Keratinocyte (primary cell): ENCODE measurements at regions not wholly inside any gene's neighbourhood (a gene's known extent, or its start where the extent isn't known, plus 50 kb on each side); places are given as distances from the start of the nearest gene placed in this dataset.

ENCODE experiments used
- DNase-seq: peaks from one replicate; pipeline ENCODE4 v3.0.0-alpha.2; 2011; ENCODE audit warnings: low read depth, missing footprints, low spot score
- FAIRE-seq: peaks from 2 replicates; lab custom pipeline; 2011; peaks lifted over from hg19 to GRCh38; lab: Jason Lieb, UNC
- H2AFZ ChIP-seq: 2 replicates; pipeline ENCODE4 v1.6.0; 2012; ENCODE audit warnings: low read length, control low read depth, inconsistent platforms; ENCODE audit not compliant: control insufficient read depth
- H3K27ac ChIP-seq: 2 replicates; pipeline ENCODE4 v1.5.1; 2011; ENCODE audit warnings: low read length; ENCODE audit not compliant: control insufficient read depth, insufficient read depth
- H3K27me3 ChIP-seq: 3 replicates; pipeline ENCODE4 v1.6.0; 2011; ENCODE audit warnings: low read length; ENCODE audit not compliant: control insufficient read depth, insufficient read depth; ENCODE audit errors: extremely low read depth
- H3K36me3 ChIP-seq, 2 experiments: 2 replicates in 1 of 2; 3 replicates in 1 of 2; pipeline ENCODE4 v1.5.1; 2011; ENCODE audit warnings: low read length in 2 of 2, mild to moderate bottlenecking in 1 of 2; ENCODE audit not compliant: control insufficient read depth in 2 of 2, insufficient read depth in 2 of 2; ENCODE audit errors: extremely low read depth in 1 of 2
- H3K4me1 ChIP-seq: 3 replicates; pipeline ENCODE4 v1.5.1; 2011; ENCODE audit warnings: low read length; ENCODE audit not compliant: control insufficient read depth, insufficient read depth; ENCODE audit errors: extremely low read depth
- H3K4me2 ChIP-seq: 3 replicates; pipeline ENCODE4 v1.6.0; 2011; ENCODE audit warnings: low read depth, low read length; ENCODE audit not compliant: control insufficient read depth, insufficient read depth; ENCODE audit errors: extremely low read depth
- H3K4me3 ChIP-seq, 3 experiments: fragments of 200-600 bp in 1 of 3; sonication (generic) in 1 of 3; 2 replicates in 2 of 3; 3 replicates in 1 of 3; pipeline ENCODE4 v1.5.1; 2011 to 2016; ENCODE audit warnings: low read length in 3 of 3, mild to moderate bottlenecking in 3 of 3, control low read depth in 2 of 3, inconsistent platforms in 1 of 3, low read depth in 1 of 3, mixed read lengths in 1 of 3, mixed run types in 1 of 3, moderate library complexity in 1 of 3; ENCODE audit not compliant: control insufficient read depth in 2 of 3, insufficient read depth in 2 of 3; ENCODE audit errors: extremely low read depth in 1 of 3
- H3K79me2 ChIP-seq: 2 replicates; pipeline ENCODE4 v1.6.0; 2012; ENCODE audit warnings: low read length; ENCODE audit not compliant: control insufficient read depth, insufficient read depth
- H3K9ac ChIP-seq: 3 replicates; pipeline ENCODE4 v1.6.0; 2011; ENCODE audit warnings: low read length; ENCODE audit not compliant: control insufficient read depth, insufficient read depth; ENCODE audit errors: extremely low read depth
- H3K9me1 ChIP-seq: 3 replicates; pipeline ENCODE4 v1.6.0; 2011; ENCODE audit warnings: low read length; ENCODE audit not compliant: control insufficient read depth, insufficient read depth; ENCODE audit errors: extremely low read depth
- H3K9me3 ChIP-seq: 2 replicates; pipeline ENCODE4 v1.5.1; 2012; ENCODE audit warnings: low read depth, low read length; ENCODE audit not compliant: control insufficient read depth
- H4K20me1 ChIP-seq: 3 replicates; pipeline ENCODE4 v1.6.0; 2011; ENCODE audit warnings: low read length; ENCODE audit not compliant: control insufficient read depth, insufficient read depth; ENCODE audit errors: extremely low read depth
- CTCF ChIP-seq, 3 experiments: IDR thresholded peaks in 1 of 3; conservative IDR thresholded peaks in 1 of 3; optimal IDR thresholded peaks in 1 of 3; 2 replicates in 2 of 3; 3 replicates in 1 of 3; pipeline versions ENCODE3 to v1.5.1; 2011; ENCODE audit warnings: low read length in 3 of 3, mild to moderate bottlenecking in 3 of 3, moderate library complexity in 2 of 3, control low read depth in 1 of 3, inconsistent platforms in 1 of 3; ENCODE audit not compliant: insufficient read depth in 2 of 3; ENCODE audit errors: extremely low read depth in 1 of 3
- EZH2 ChIP-seq: IDR thresholded peaks from one replicate; pipeline ENCODE4 v1.6.1; 2012; ENCODE audit warnings: inconsistent platforms, mild to moderate bottlenecking, low read length, moderate library complexity
- dilution Hi-C: fragments of 300-500 bp; cut with MboI; formaldehyde crosslinking; loops from one replicate; pipeline ENCODE4 v1.7.0; 2020; ENCODE audit warnings: low sequenced_read_pairs; ENCODE audit not compliant: extremely low pct_ligation_motif_present

- Histone ChIP-seq H3K9me1 (no peaks in the 10 kb centered on the region), H3K9me3 (no peaks in the 10 kb centered on the region), H3K4me3 (no peak overlapping the region), H3K27me3 (no peaks in the 10 kb centered on the region), H3K4me2 (no peak overlapping the region), H4K20me1 (no peaks in the 10 kb centered on the region), H3K4me1 (no peaks in the 10 kb centered on the region), H3K79me2 (no peaks in the 10 kb centered on the region), H3K36me3 (no peaks in the 10 kb centered on the region), H2AFZ (no peak overlapping the region), H3K27ac (no peak overlapping the region), H3K9ac (no peak overlapping the region)
- dilution Hi-C loops, result no loop called here
- DNase-seq (no peak), FAIRE-seq (no peak)
- TF ChIP-seq CTCF (optimal IDR thresholded peaks at IDR 0.05 in 1 of 3, IDR thresholded peaks at IDR 0.05 in 1 of 3, conservative IDR thresholded peaks at IDR 0.05 in 1 of 3; ENCODE audit: extremely low read depth in 1 of 3, insufficient read depth in 2 of 3, low read length in 3 of 3), result no peak
- TF ChIP-seq EZH2, result no peak
These were observed 57.6 kb upstream of the NEDD9 start for GRCh38 chr6:11290027-11290426.

- Histone ChIP-seq H4K20me1 (no peaks in the 10 kb centered on the region), H3K4me2 (no peak overlapping the region), H2AFZ (no peak overlapping the region), H3K27me3 (no peaks in the 10 kb centered on the region), H3K9me1 (no peaks in the 10 kb centered on the region), H3K4me1 (no peaks in the 10 kb centered on the region), H3K79me2 (no peaks in the 10 kb centered on the region), H3K4me3 (no peak overlapping the region), H3K36me3 (no peaks in the 10 kb centered on the region), H3K27ac (no peak overlapping the region), H3K9me3 (no peaks in the 10 kb centered on the region), H3K9ac (no peak overlapping the region)
- FAIRE-seq (no peak), DNase-seq (no peak)
- no peak for TF ChIP-seq EZH2
- TF ChIP-seq CTCF (optimal IDR thresholded peaks at IDR 0.05 in 1 of 3, IDR thresholded peaks at IDR 0.05 in 1 of 3, conservative IDR thresholded peaks at IDR 0.05 in 1 of 3; ENCODE audit: extremely low read depth in 1 of 3, insufficient read depth in 2 of 3, low read length in 3 of 3), result no peak
- dilution Hi-C loops, result no loop called here
These were observed 55.6 kb upstream of the NEDD9 start for GRCh38 chr6:11288065-11288464.
